ENCODE measurements at regions not wholly inside any gene's neighbourhood (a gene's known extent, or its start where the extent isn't known, plus 50 kb on each side); places are given as distances from the start of the nearest gene placed in this dataset.

- TF ChIP-seq CTCF (conservative IDR thresholded peaks at IDR 0.05; ENCODE audit: low read depth, low read length) (no peak), SMC3 (IDR thresholded peaks at IDR 0.05; ENCODE audit: low read depth, low read length) (no peak), RFX5 (IDR thresholded peaks at IDR 0.05; ENCODE audit: low read depth, low read length) (no peak), POLR2A (IDR thresholded peaks at IDR 0.05; ENCODE audit: low read depth, low read length) (no peak), RCOR1 (IDR thresholded peaks at IDR 0.05; ENCODE audit: insufficient replicate concordance, low read length) (no peak), RAD21 (IDR thresholded peaks at IDR 0.05; ENCODE audit: low read length) (no peak), CEBPB (IDR thresholded peaks at IDR 0.05; ENCODE audit: low read depth, low read length) (no peak), USF2 (IDR thresholded peaks at IDR 0.05; ENCODE audit: low read depth, low read length) (no peak), CHD1 (IDR thresholded peaks at IDR 0.05; ENCODE audit: low read depth, low read length) (no peak)
Observed at GRCh38 chr9:131801810-131802209, 61.9 kb upstream of the RAPGEF1 start.
